ENCODE measurements at regions not wholly inside any gene's neighbourhood (a gene's known extent, or its start where the extent isn't known, plus 50 kb on each side); places are given as distances from the start of the nearest gene placed in this dataset.

- H3K79me2 ChIP-seq (ENCODE audit: insufficient read depth, low read length): no peaks in the 10 kb centered on the region
- no peaks in the 10 kb centered on the region for H3K36me3 ChIP-seq (ENCODE audit: insufficient read depth, low read length)
- H3K27ac ChIP-seq (ENCODE audit: low read depth, low read length): no peak overlapping the region
- no peaks in the 10 kb centered on the region for H3K9me3 ChIP-seq (ENCODE audit: low read depth, low read length)
- H3K4me2 ChIP-seq (ENCODE audit: insufficient read depth, low read length): no peak overlapping the region
- H4K20me1 ChIP-seq (ENCODE audit: insufficient read depth, low read length): no peaks in the 10 kb centered on the region
- no peaks in the 10 kb centered on the region for H3K4me1 ChIP-seq (ENCODE audit: insufficient read depth, low read length)
- H3K4me3 ChIP-seq (ENCODE audit: insufficient read depth, low read length): no peak overlapping the region
- H2AFZ ChIP-seq (ENCODE audit: low read length): no peak overlapping the region
- DNase-seq (ENCODE audit: insufficient read length, low spot score, missing footprints): no peak
- H3K27me3 ChIP-seq (ENCODE audit: insufficient read depth, low read length): no peaks in the 10 kb centered on the region
- no peak for TF ChIP-seq CTCF (IDR thresholded peaks at IDR 0.05; ENCODE audit: extremely low read depth, low read depth, low read length)
Measured at GRCh38 chr5:162484095-162484494, 416.5 kb downstream of the GABRG2 start.

GRCh38 chr5:162484986-162485385 is 417.4 kb downstream of the GABRG2 start:
- Histone ChIP-seq H3K36me3 (ENCODE audit: insufficient read depth, low read length) (no peaks in the 10 kb centered on the region), H3K4me3 (ENCODE audit: insufficient read depth, low read length) (no peak overlapping the region), H3K79me2 (ENCODE audit: insufficient read depth, low read length) (no peaks in the 10 kb centered on the region), H3K4me2 (ENCODE audit: insufficient read depth, low read length) (no peak overlapping the region), H3K27ac (ENCODE audit: low read depth, low read length) (no peak overlapping the region), H3K9me3 (ENCODE audit: low read depth, low read length) (no peaks in the 10 kb centered on the region), H3K27me3 (ENCODE audit: insufficient read depth, low read length) (no peaks in the 10 kb centered on the region), H3K4me1 (ENCODE audit: insufficient read depth, low read length) (no peaks in the 10 kb centered on the region), H4K20me1 (ENCODE audit: insufficient read depth, low read length) (no peaks in the 10 kb centered on the region), H2AFZ (ENCODE audit: low read length) (no peak overlapping the region)
- TF ChIP-seq CTCF (IDR thresholded peaks at IDR 0.05; ENCODE audit: extremely low read depth, low read depth, low read length): no peak
- DNase-seq (ENCODE audit: insufficient read length, low spot score, missing footprints): no peak

- TF ChIP-seq CTCF (IDR thresholded peaks at IDR 0.05; ENCODE audit: extremely low read depth, low read depth, low read length): no peak
- H3K79me2 ChIP-seq (ENCODE audit: insufficient read depth, low read length): no peaks in the 10 kb centered on the region
- no peak for DNase-seq (ENCODE audit: insufficient read length, low spot score, missing footprints)
- H3K36me3 ChIP-seq (ENCODE audit: insufficient read depth, low read length): no peaks in the 10 kb centered on the region
- H3K27ac ChIP-seq (ENCODE audit: low read depth, low read length): no peak overlapping the region
- no peak overlapping the region for H3K4me3 ChIP-seq (ENCODE audit: insufficient read depth, low read length)
- H3K27me3 ChIP-seq (ENCODE audit: insufficient read depth, low read length): no peaks in the 10 kb centered on the region
- H2AFZ ChIP-seq (ENCODE audit: low read length): no peak overlapping the region
- no peaks in the 10 kb centered on the region for H4K20me1 ChIP-seq (ENCODE audit: insufficient read depth, low read length)
- H3K4me1 ChIP-seq (ENCODE audit: insufficient read depth, low read length): no peaks in the 10 kb centered on the region
- no peaks in the 10 kb centered on the region for H3K9me3 ChIP-seq (ENCODE audit: low read depth, low read length)
- no peak overlapping the region for H3K4me2 ChIP-seq (ENCODE audit: insufficient read depth, low read length)
Measured at GRCh38 chr5:162485666-162486292, 418.2 kb downstream of the GABRG2 start.

- no peak for TF ChIP-seq CTCF (IDR thresholded peaks at IDR 0.05; ENCODE audit: extremely low read depth, low read depth, low read length)
- H4K20me1 ChIP-seq (ENCODE audit: insufficient read depth, low read length): no peaks in the 10 kb centered on the region
- no peak overlapping the region for H3K4me2 ChIP-seq (ENCODE audit: insufficient read depth, low read length)
- no peak overlapping the region for H3K4me3 ChIP-seq (ENCODE audit: insufficient read depth, low read length)
- H3K79me2 ChIP-seq (ENCODE audit: insufficient read depth, low read length): no peaks in the 10 kb centered on the region
- no peak overlapping the region for H2AFZ ChIP-seq (ENCODE audit: low read length)
- H3K9me3 ChIP-seq (ENCODE audit: low read depth, low read length): no peaks in the 10 kb centered on the region
- no peaks in the 10 kb centered on the region for H3K36me3 ChIP-seq (ENCODE audit: insufficient read depth, low read length)
- H3K4me1 ChIP-seq (ENCODE audit: insufficient read depth, low read length): no peaks in the 10 kb centered on the region
- DNase-seq (ENCODE audit: insufficient read length, low spot score, missing footprints): no peak
- no peak overlapping the region for H3K27ac ChIP-seq (ENCODE audit: low read depth, low read length)
- no peaks in the 10 kb centered on the region for H3K27me3 ChIP-seq (ENCODE audit: insufficient read depth, low read length)
Measured at GRCh38 chr5:162487528-162488525, 420.3 kb downstream of the GABRG2 start.

Data from osteoblast (primary cell).